HG03064 (cell line): ENCODE measurements at regions not wholly inside any gene's neighbourhood (a gene's known extent, or its start where the extent isn't known, plus 50 kb on each side); places are given as distances from the start of the nearest gene placed in this dataset.
"Not testable (repeated sequence)": the region's sequence is repeated elsewhere in the genome, so short reads cannot be mapped to it uniquely, and the experiment has no call there.

Source experiments
- ATAC-seq: cut with Tn5 transposase; IDR thresholded peaks from one replicate; pipeline ENCODE4 v1.9.1; 2021; ENCODE audit warnings: low read depth; ENCODE audit not compliant: unreplicated experiment

GRCh38 chr1:181251713-181252075 lies 163.2 kb downstream of the IER5 start:
- ATAC-seq: no peak

- ATAC-seq: not testable (repeated sequence)
These were observed 165.1 kb downstream of the IER5 start for GRCh38 chr1:181253601-181254000.

GRCh38 chr1:181255270-181255929 lies 166.9 kb downstream of the IER5 start:
- ATAC-seq: no peak

GRCh38 chr1:181257117-181257516 lies 168.6 kb downstream of the IER5 start:
- ATAC-seq: peak; percentile 80

- no peak for ATAC-seq
These were observed 170.7 kb downstream of the IER5 start for GRCh38 chr1:181259026-181259745.

DNA sequence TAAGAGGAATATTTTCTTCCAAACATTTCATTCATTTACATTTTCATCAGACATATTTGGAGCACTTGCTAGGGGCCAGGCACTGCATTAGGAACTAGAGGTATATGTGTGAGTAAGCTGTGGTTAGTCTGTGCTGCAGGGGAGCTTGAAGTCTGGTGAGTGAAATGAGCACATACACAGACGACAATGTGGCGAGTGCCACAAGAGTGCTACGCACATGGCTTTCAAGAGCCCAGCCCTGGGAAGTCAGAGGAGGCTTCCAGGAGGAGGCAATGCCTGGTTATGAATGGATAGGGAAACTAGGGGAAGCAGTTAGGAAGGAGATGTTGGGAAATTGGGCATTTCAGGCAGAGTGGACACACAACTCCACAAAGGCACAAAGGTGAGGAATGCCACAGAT lies 171.8 kb downstream of the IER5 start:
- no peak for ATAC-seq

GRCh38 chr1:181260994-181261393 lies 172.5 kb downstream of the IER5 start:
- no peak for ATAC-seq

GRCh38 chr1:181262069-181262468 lies 173.6 kb downstream of the IER5 start:
- no peak for ATAC-seq

- no peak for ATAC-seq
These were observed 174.9 kb downstream of the IER5 start for GRCh38 chr1:181263444-181263843.

DNA sequence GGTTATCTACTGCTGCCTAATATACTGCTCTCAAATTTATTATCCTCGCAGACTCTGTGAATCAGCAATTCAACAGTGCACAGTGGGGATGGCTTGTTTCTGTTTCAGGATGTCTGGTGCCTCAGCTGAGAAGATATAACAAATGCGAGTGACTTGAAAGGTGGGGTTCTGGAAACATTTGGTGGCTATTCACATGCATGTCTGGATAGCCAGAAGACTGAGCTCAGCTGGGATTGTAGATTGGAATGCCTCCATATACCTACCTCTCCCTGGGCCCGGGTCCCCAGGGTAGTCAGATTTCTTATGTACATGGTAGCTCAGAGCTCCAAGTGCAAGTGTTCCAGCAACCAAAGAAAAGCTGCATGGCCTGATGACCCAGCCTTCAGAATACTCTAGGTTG lies 176.3 kb downstream of the IER5 start:
- no peak for ATAC-seq

- ATAC-seq: no peak
These were observed 196.5 kb downstream of the IER5 start for GRCh38 chr1:181284978-181285377.

DNA sequence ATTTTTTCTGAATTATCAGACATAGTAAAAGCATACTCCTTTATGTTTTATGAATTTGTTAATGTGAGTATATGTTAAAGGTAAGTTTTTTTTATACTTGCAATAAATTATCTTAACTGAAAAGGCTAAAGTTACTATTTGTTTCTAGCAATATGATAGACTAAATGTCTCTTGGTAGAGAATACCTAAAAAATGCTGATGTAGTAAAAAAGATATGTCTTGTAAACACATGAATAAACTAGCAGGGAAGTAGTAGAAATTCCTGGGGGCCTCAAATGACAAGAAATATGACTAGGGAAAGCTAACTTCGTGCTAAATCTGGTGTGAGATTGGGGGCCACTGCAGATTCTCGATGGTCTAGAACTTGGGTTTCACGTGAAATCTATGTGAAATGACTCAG lies 188.1 kb upstream of the CACNA1E start:
- no peak for ATAC-seq

- no peak for ATAC-seq
These were observed 187.1 kb upstream of the CACNA1E start for GRCh38 chr1:181296180-181296579.

- no peak for ATAC-seq
These were observed 175.2 kb upstream of the CACNA1E start for GRCh38 chr1:181308098-181308497.

DNA sequence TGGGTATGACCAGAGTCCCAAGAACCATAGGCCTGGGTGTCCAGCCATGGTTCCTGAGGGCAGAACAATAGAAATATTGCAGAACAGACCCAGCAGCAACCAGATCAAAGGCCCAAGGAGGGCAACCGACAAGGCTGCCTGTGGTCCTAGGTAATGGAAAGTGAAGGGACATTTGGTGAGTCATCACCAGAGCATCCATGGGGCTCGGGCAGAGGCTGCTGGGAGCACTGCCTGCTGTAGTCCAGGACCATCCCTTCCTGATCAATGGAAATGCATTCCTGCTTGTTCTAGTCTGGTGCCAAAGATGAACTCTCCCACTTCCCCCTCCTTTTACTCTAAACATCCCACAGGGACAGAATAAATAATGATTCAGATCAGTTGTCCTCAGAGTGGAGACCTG lies 172.8 kb upstream of the CACNA1E start:
- no peak for ATAC-seq

- no peak for ATAC-seq
These were observed 170.4 kb upstream of the CACNA1E start for GRCh38 chr1:181312946-181313345.

DNA sequence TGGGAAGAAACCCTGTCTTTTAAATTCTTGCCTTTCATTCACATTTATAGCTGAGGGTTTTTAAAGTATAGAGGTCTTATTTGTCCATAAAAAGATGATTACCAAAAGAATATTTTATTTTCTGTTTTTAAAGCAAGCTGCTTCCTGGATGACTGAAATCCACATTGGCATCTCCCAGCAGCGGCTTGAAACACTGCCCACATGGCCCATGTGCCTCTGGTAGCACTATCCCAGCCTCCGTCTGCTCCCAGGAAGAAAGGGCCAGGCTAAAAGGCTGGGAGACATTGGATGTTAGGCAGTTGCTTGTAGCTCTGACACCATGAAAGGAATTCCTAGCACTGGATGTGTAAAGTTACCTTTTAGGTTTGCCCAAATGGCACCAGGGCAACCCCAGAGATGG lies 169.9 kb upstream of the CACNA1E start:
- no peak for ATAC-seq

DNA sequence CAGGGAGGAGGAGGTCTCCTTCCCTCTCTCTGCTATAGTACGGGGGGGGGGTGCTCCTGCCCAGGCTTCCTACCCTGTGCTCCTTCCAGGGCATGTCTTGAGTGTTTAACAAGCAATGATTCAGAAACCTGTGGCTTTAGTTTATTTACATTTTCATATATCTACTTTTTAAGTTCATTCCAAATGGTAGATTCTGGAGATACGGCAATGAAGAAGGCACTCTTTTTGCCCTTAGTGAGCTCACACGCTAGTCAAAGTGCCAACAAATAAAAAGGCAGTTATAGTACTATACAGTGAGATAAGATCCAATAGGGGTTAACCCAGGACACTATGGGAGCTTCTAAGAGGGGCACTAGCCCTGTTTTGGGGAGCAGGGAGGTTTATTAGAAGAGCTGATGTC lies 169.3 kb upstream of the CACNA1E start:
- no peak for ATAC-seq

GRCh38 chr1:181314959-181315358 lies 168.4 kb upstream of the CACNA1E start:
- ATAC-seq: no peak

GRCh38 chr1:181317261-181317930 lies 165.9 kb upstream of the CACNA1E start:
- no peak for ATAC-seq

DNA sequence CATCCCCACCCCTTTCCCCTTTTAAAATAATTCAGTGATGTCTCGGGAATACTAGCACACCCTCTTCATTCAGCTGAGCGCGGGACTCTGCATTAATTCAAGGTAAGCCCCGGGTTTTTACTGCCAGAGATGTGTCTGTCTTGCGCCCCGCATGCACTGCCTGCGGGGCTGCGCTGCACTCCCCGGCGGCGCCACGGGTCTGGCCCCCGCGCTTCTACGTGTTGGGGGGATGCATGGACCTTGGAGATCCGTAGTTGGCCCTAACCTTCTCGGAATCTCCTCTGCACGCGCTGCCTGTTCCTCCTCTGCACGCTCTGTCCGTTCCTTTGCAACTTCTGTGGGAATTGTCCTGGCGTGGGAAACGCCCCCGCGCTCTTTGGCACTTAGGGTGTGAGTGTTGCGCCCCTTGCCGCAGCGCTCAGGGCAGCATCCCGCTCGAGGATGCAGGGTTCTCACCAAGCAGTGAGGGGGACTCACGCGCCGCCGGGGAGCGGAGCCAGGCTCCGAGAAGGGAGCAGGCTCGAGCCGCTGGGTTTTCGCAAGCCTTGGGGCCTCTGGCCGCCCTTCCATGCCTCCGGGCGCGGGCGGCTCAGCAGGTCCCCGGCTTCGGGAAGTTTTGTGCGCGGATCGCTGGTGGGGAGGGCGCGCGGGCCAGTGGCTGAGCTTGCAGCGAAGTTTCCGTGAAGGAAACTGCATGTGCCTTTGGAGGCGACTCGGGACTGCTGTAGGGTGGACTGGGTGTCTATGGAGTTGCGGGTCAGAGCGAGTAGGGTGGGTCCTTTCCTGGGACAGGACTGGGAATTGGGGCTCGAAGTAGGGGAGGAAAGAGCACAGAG lies 165.1 kb upstream of the CACNA1E start:
- ATAC-seq: no peak
